Psoas muscle (tissue), 7 donors: ENCODE measurements at regions not wholly inside any gene's neighbourhood (a gene's known extent, or its start where the extent isn't known, plus 50 kb on each side); places are given as distances from the start of the nearest gene placed in this dataset.

Experiments used
- ATAC-seq, 4 donors: fragments of 200-7000 bp; cut with Tn5 transposase; one replicate each; pipeline ENCODE4 v1.9.1; 2020; ENCODE audit warnings: moderate library complexity in 3 of 4, mild to moderate bottlenecking in 2 of 4
- DNase-seq, 2 donors: peaks; one replicate each; pipeline ENCODE4 v3.0.0-alpha.2; 2020
- H3K27ac ChIP-seq: fragments of 200-600 bp; one replicate; pipeline ENCODE4 v1.8.0; 2022
- H3K27me3 ChIP-seq, 3 donors: fragments of 200-600 bp in 1 of 3; one replicate each; pipeline versions ENCODE4 v1.6.1 to v1.8.0; 2013 to 2022; ENCODE audit warnings: low read length in 2 of 3, mild to moderate bottlenecking in 2 of 3, moderate library complexity in 1 of 3; ENCODE audit not compliant: insufficient read depth in 3 of 3
- H3K36me3 ChIP-seq, 2 donors: fragments of 200-600 bp in 1 of 2; one replicate each; pipeline versions ENCODE4 v1.6.1 to v1.8.0; 2013 to 2022; ENCODE audit warnings: low read depth in 1 of 2, mild to moderate bottlenecking in 1 of 2, moderate library complexity in 1 of 2; ENCODE audit not compliant: insufficient read depth in 1 of 2
- H3K4me1 ChIP-seq: fragments of 200-600 bp; one replicate; pipeline ENCODE4 v1.8.0; 2022
- H3K4me3 ChIP-seq: fragments of 200-600 bp; one replicate; pipeline ENCODE4 v1.8.0; 2022; ENCODE audit warnings: mild to moderate bottlenecking
- H3K9me3 ChIP-seq: fragments of 200-600 bp; one replicate; pipeline ENCODE4 v1.8.0; 2022
- WGBS, 3 donors: extraction: QIAGEN DNeasy Blood & Tissue Kit; methylation state at CpG; one replicate each; pipeline versions ENCODE4 v1.1.6 to v1.1.7; 2013; 5-methylcytosine and 5-hydroxymethylcytosine counted together
- intact Hi-C, 2 donors: fragments of 100-400 bp; cut with DNase I; formaldehyde crosslinking; loops; one replicate each; pipeline versions ENCODE4 v1.11.0 to v1.14.2; 2022
- TF ChIP-seq, protein P1 (sequence below): fragments of 200-600 bp; IDR thresholded peaks from one replicate; pipeline ENCODE4 v1.8.0; 2022; ENCODE audit warnings: antibody characterized with exemption
- donor health status: healthy with polysubstance abuse.
- donor health status: DM: no; HTN: no; CAD: no; lungs with moderate emphysema.
- donor health status: Bipolar disorder and iron deficiency.
- donor health status: healthy.
- donor health status: DM: yes; HTN: yes; CAD: no.
- donor health status: DM: no; HTN: no; CAD: no.
- donor health status: DM: yes; HTN: yes; CAD: no.

DNA sequence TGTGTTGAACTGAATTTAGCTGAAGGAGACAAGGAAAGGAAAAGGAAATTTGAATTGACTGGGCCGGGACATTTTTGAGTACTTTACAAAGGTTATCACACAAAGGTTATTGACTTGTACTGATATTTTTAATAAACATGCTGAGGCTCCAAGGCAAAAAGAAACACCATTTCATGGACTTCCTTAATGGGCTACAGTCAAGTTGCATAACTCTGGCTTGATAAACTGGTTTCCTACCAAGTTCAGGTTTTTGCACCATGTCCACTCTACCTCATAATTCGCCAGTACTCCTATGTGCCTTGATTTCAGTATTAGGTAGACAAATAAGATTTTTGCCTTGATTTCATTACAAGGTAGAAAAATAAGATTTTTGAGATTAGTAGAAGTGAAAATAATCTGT, 65.8 kb upstream of the FUT9 start:
- DNase-seq, result no peak
- 60 to 77% (median 61%) methylated on average over 2 of the region's 2 CpGs for WGBS, 3 donors
- no peaks in the 10 kb centered on the region for H3K4me1 ChIP-seq
- TF ChIP-seq, protein P1, sequence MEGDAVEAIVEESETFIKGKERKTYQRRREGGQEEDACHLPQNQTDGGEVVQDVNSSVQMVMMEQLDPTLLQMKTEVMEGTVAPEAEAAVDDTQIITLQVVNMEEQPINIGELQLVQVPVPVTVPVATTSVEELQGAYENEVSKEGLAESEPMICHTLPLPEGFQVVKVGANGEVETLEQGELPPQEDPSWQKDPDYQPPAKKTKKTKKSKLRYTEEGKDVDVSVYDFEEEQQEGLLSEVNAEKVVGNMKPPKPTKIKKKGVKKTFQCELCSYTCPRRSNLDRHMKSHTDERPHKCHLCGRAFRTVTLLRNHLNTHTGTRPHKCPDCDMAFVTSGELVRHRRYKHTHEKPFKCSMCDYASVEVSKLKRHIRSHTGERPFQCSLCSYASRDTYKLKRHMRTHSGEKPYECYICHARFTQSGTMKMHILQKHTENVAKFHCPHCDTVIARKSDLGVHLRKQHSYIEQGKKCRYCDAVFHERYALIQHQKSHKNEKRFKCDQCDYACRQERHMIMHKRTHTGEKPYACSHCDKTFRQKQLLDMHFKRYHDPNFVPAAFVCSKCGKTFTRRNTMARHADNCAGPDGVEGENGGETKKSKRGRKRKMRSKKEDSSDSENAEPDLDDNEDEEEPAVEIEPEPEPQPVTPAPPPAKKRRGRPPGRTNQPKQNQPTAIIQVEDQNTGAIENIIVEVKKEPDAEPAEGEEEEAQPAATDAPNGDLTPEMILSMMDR, result no peak
- H3K27me3 ChIP-seq, result no peaks in the 10 kb centered on the region
- no peak overlapping the region for H3K4me3 ChIP-seq
- no peak for ATAC-seq
- no peak overlapping the region for H3K27ac ChIP-seq
- no peaks in the 10 kb centered on the region for H3K9me3 ChIP-seq
- intact Hi-C loops, result no loop called here
- no peaks in the 10 kb centered on the region for H3K36me3 ChIP-seq

DNA sequence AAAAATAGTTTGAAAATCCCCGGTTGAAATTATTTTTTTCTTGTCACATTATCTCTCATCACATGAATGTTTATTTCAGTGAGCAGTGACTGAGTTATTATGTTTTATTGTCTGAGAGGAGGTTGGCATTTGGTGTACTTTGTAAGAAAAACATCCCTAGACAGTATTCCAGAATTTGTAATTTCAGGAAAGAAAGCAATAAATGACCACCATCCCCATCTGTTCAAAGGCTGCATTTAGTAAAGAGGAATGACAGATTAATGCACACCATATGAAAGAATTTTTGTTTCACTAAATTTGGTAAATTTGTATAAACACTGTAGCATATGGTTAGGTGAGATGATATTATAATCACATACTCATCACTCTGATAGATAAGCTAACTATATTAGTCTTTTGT, 57.1 kb upstream of the FUT9 start:
- Histone ChIP-seq H3K27me3 (no peaks in the 10 kb centered on the region), H3K36me3 (no peaks in the 10 kb centered on the region), H3K9me3 (no peaks in the 10 kb centered on the region), H3K4me3 (no peak overlapping the region), H3K27ac (no peak overlapping the region), H3K4me1 (no peaks in the 10 kb centered on the region)
- ATAC-seq, result no peak
- no peak for DNase-seq
- intact Hi-C loops, result no loop called here
- WGBS, 3 donors, result 67 to 71% (median 71%) methylated on average over 1 of the region's 1 CpG
- TF ChIP-seq, protein P1, result no peak

DNA sequence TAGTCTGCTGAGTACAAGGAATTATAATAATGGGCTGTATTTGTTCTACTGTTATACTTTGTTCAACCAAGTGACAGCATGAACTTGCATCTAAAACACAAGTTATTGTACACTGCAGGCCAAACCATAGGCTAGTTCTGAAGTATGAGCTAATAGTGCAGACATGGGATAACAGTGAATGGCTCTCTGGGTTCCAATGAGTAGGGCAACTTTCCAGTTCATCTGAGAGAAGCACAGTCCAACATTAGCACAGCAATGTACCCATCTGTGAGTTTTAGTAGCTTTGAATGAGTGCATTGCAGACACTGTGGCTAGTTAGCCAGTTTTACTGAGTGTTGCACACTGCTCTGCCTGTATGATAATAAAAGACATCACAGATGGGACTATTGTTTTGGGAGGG, 56.5 kb upstream of the FUT9 start:
- no peak for ATAC-seq

More for the DNA sequence above, 56.5 kb upstream of the FUT9 start:
- no peak for DNase-seq
- Histone ChIP-seq H3K9me3 (no peaks in the 10 kb centered on the region), H3K27me3 (no peaks in the 10 kb centered on the region), H3K4me1 (no peaks in the 10 kb centered on the region), H3K4me3 (no peak overlapping the region), H3K27ac (no peak overlapping the region), H3K36me3 (no peaks in the 10 kb centered on the region)
- intact Hi-C loops, result no loop called here
- TF ChIP-seq, protein P1, result no peak
